DMS153 treated with DMSO at 0.1 percent for 48 hours (cell line): ENCODE measurements at regions not wholly inside any gene's neighbourhood (a gene's known extent, or its start where the extent isn't known, plus 50 kb on each side); places are given as distances from the start of the nearest gene placed in this dataset.

ENCODE experiments used
- DNase-seq: peaks from one replicate; lab custom pipeline; 2025; ENCODE audit not compliant: unreplicated experiment; lab: John Stamatoyannopoulos, UW

- no peak for DNase-seq
These were observed 50.9 kb upstream of the GSE1 start for GRCh38 chr16:85562093-85562786.

- no peak for DNase-seq
These were observed 50.1 kb upstream of the GSE1 start for GRCh38 chr16:85563034-85563433.
